ENCODE measurements at regions not wholly inside any gene's neighbourhood (a gene's known extent, or its start where the extent isn't known, plus 50 kb on each side); places are given as distances from the start of the nearest gene placed in this dataset.

GRCh38 chr1:106925750-106926149 is 130.7 kb upstream of the PRMT6 start:
- TF ChIP-seq CTCF (conservative IDR thresholded peaks at IDR 0.05; ENCODE audit: low read depth, low read length) (no peak), EZH2 (IDR thresholded peaks at IDR 0.05; ENCODE audit: borderline replicate concordance, low read depth, low read length, poor library complexity, severe bottlenecking) (no peak)

Data from A673 (cell line).